ENCODE measurements at regions not wholly inside any gene's neighbourhood (a gene's known extent, or its start where the extent isn't known, plus 50 kb on each side); places are given as distances from the start of the nearest gene placed in this dataset.
"Not testable (repeated sequence)": the region's sequence is repeated elsewhere in the genome, so short reads cannot be mapped to it uniquely, and the experiment has no call there.

DNA sequence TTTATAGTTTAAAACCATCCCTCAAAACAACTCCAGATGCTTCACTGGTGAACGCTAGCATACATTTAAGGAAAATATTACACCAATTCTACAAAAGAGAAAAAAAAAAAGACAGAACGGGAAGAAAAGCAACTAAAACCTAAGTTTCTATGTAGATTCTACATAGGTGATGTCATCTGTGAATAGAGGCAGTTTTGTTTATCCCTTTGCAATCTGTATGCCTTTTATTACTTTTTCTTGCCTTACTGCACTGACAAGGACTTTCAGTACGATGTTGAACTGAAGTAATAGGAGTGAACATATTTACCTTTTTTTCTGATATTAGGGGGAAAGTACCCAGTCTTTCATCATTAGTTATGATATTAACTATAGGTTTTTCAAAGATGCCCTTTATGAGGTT is 101.7 kb upstream of the HAO2 start:
- DNase-seq (ENCODE audit: low read depth) = no peak
- H3K4me3 ChIP-seq (ENCODE audit: low read depth, low read length) = no peak overlapping the region
- in situ Hi-C loops (cut with HindIII; ENCODE audit: low sequenced_read_pairs) = no loop called here
- TF ChIP-seq CTCF (IDR thresholded peaks at IDR 0.05; ENCODE audit: low read depth, low read length, missing control alignments) = no peak

GRCh38 chr1:119267288-119267687 is 101.3 kb upstream of the HAO2 start:
- H3K4me3 ChIP-seq (ENCODE audit: low read depth, low read length); in situ Hi-C loops (cut with HindIII; ENCODE audit: low sequenced_read_pairs); DNase-seq (ENCODE audit: low read depth): not testable (repeated sequence)

GRCh38 chr1:119268879-119269278 is 99.7 kb upstream of the HAO2 start:
- no peak for DNase-seq (ENCODE audit: low read depth)
- no peak for TF ChIP-seq CTCF (IDR thresholded peaks at IDR 0.05; ENCODE audit: low read depth, low read length, missing control alignments)
- in situ Hi-C loops (cut with HindIII; ENCODE audit: low sequenced_read_pairs) = no loop called here
- H3K4me3 ChIP-seq (ENCODE audit: low read depth, low read length) = no peak overlapping the region

GRCh38 chr1:119275145-119276134 is 93.1 kb upstream of the HAO2 start:
- in situ Hi-C loops (cut with HindIII; ENCODE audit: low sequenced_read_pairs) = no loop called here
- no peak overlapping the region for H3K4me3 ChIP-seq (ENCODE audit: low read depth, low read length)
- TF ChIP-seq CTCF (IDR thresholded peaks at IDR 0.05; ENCODE audit: low read depth, low read length, missing control alignments) = peak; percentile 97
- DNase-seq (ENCODE audit: low read depth) = peak; percentile 56

- in situ Hi-C loops (cut with HindIII; ENCODE audit: low sequenced_read_pairs) = no loop called here
- no peak for TF ChIP-seq CTCF (IDR thresholded peaks at IDR 0.05; ENCODE audit: low read depth, low read length, missing control alignments)
- no peak for DNase-seq (ENCODE audit: low read depth)
- H3K4me3 ChIP-seq (ENCODE audit: low read depth, low read length) = no peak overlapping the region
Observed at GRCh38 chr1:119276558-119276957, 92.0 kb upstream of the HAO2 start.

- in situ Hi-C loops (cut with HindIII; ENCODE audit: low sequenced_read_pairs) = loop anchor here (5.0 kb wide), 1 partner anchor 88 kb away; the partner anchor contains the start of gene HAO2
- no peak overlapping the region for H3K4me3 ChIP-seq (ENCODE audit: low read depth, low read length)
- DNase-seq (ENCODE audit: low read depth) = peak; percentile 86
- no peak for TF ChIP-seq CTCF (IDR thresholded peaks at IDR 0.05; ENCODE audit: low read depth, low read length, missing control alignments)
Observed at GRCh38 chr1:119279456-119280381, 88.9 kb upstream of the HAO2 start.

Data from astrocyte of the cerebellum (primary cell).